ENCODE measurements at regions not wholly inside any gene's neighbourhood (a gene's known extent, or its start where the extent isn't known, plus 50 kb on each side); places are given as distances from the start of the nearest gene placed in this dataset.
A peak's percentile ranks its signal among the peaks of the same experiment; 100 is the strongest.
"Not testable (repeated sequence)": the region's sequence is repeated elsewhere in the genome, so short reads cannot be mapped to it uniquely, and the experiment has no call there.

DNA sequence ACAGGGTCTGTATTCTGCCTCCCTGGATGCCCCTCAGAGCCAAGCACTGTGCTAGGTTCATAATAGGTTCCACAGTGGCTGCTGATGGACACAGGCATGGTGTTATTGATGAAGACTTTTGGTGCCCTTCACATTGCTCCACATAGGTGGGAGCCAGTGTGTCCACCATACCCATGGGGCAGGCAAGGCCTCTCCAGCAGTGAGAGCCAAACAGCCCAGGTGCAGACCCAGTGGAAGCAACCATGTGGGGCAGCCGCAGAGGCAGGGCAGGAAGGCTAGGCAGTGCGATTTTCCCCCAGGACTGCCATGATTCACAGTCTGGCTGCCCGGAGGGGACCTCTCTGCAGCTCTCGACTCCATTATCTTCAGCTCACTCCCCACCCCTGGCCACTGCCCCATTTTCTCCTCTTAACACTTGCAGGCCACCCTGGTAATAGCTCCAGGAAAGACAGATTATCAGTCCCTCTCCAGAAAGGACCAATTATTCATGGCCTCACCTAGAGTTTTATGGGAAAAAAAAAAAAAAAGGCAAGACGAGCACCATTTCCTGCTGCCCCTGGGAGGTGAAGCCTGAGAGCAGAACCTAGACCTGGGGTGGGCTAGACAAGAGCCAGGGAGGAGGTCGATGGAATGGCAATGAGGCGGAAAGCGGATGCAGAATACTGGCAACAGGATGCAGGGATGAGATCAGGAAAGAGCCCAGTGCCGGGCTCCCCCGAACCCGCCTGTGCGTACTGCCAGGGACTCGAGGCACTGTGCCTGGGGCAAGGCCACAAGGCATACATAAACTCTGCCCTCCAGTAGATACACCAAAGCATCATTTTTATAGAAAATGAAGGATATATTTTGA lies 343.0 kb upstream of the NCAM1 start:
- DNase-seq, result no peak

DNA sequence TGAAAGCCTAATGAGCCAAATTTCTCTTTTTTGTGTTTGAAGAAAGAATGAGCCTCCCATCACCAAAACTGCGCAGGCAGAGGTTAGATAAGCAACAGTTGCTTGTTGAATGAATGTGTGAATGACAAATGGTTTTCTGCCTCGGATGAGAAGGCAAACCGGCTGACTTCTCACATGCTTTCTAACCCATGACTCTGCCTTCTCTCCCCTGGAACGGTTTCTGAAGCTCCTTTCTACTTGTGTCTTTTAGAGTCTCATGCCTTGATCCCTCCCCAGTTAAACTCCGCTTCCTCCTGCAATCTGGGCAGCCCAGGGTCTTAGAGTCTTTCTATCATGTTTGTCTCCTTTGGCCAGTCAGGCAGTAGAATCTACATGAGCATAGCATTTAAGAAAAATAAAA lies 342.1 kb upstream of the NCAM1 start:
- no peak for DNase-seq

DNA sequence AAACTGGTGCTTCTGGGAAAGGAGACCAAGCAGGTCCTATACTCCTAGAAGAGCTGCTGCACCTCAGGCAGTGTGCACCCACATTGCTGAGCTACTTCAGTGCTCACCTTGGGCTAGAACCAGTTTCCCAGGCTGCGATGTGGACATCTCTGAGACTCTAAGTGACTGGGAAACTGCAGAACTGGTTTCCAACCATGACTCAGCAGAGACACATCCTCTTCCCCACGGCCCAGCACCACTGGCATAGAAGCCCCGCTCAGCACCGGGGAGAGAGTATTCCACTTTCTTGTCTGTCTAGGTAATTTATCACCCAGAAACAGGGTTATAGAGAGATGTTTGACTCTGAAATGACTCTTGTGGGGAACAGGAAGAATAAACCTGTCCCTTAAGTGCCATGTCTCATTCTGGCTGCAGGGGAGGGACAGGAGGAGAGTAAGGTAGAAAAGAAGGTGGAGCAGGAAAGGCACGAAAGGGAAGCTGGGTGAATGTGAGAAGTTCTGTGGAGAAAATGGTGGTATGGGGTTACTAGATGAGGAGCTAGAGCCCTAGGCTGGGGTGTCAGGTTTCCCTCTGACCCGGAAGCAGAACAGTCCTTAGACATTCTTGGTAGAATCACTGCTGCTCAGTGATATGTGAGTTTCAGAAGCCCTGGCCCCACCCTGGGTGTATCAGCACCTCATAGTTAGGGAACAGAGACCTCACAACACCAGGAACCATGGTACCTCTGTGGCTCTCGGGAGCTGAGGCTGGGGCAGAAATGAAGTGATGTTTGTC lies 340.4 kb upstream of the NCAM1 start:
- DNase-seq, result no peak

DNA sequence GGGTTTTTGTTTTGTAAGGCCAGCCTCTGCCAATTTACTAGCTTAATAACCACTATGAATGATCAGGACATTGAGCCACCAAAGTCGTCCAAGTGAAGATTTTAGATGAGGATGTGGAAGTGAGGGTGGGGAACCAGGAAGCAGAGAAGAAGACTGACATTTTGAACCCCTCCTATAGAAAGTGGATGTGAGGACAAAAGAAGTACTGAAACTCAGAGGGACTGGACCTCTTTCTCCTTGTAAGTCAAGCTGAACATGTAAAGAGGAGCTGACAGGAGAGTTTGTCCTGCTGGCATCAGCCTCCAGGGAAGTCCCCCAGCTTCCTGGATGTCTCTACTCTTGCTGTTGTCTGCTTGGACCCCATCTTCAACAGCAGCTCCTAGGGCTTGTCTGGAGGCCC lies 338.2 kb upstream of the NCAM1 start:
- DNase-seq, result no peak

DNA sequence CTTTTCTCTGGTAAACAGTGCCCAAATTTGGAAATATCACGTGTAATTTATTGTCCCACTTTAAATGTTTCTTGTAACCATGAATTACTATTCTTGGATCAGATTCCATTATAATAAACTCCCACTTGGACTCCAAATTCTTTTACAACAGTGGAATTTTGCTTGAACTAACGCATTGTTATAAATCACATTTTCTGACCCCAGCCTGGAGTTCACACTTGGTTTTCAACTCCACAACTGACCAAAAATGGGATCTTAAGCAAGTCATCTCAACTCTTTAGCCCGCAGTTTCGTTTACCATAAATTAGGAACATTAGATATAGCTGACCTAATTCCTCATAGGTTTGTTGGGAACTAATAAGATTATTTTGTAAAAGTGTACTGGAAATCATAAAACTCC lies 336.8 kb upstream of the NCAM1 start:
- no peak for DNase-seq

DNA sequence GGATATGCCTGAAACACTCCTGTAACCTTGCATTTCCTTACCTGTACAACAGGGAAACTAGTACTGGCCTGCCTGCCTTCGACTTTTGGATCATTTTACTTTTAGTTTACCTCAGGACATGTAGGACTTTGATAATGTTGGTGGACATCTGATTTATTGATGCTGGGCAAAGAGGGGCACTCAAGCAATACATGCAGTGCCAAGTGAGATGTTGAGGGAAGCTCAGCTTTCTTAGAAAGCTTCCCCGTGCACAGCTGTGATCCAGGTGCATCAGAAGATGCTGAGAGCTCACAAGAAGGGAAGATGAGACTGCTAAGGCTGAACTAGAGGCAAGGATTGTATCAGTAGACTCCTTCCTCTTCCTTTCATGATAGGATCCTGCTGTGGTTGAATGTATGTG lies 336.2 kb upstream of the NCAM1 start:
- DNase-seq, result not testable (repeated sequence)

DNA sequence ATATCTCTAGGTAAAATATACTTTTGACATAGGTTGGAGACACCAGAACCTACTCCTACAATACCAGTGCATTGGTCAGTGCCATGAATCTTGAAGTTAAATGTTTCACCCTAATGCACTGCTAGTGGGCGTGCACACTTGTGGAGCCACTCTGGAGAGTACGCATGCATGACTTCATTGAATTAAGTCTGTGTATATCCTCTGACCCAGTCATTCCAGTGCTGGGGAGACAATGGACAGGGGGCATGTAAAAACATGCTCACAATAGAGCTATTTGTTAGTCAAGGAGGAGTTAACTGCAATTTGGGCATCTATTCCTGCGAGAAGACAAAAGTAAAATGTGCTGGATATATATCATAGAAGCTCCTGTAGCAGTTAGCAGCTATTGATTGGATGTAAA lies 335.4 kb upstream of the NCAM1 start:
- no peak for DNase-seq

DNA sequence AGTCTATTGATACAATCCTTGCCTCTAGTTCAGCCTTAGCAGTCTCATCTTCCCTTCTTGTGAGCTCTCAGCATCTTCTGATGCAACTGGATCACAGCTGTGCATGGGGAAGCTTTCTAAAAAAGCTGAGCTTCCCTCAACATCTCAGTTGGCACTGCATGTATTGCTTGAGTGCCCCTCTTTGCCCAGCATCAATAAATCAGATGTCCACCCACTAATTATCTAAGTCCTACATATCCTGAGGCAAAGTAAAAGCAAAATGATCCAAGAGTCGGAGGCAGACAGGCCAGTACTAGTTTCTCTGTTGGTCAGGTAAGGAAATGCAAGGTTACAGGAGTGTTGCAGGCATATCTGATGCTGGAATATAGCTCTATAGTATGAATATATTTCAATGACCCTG lies 334.5 kb upstream of the NCAM1 start:
- DNase-seq, result no peak

DNA sequence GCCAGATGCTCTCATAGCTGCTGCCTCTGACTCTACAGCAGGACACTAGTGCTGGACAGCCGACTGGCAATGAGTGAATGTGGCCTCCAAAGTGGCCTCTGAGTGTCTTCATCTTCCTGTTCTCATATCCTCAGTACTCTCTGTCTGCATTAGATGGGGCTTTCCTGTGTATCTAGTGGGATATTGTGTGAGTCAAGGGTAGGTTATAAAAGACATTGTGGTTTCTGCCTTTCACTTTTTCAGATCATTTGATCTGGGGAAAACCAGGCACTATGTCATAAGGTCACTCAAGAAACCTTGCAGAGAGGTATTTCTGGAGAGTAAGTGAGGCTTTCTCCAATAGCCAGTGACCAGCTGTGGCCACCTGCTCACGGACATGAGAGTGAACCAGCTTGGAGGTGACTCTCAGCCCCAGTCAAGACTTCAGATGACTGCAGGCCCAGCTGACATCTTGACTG lies 333.6 kb upstream of the NCAM1 start:
- no peak for DNase-seq

DNA sequence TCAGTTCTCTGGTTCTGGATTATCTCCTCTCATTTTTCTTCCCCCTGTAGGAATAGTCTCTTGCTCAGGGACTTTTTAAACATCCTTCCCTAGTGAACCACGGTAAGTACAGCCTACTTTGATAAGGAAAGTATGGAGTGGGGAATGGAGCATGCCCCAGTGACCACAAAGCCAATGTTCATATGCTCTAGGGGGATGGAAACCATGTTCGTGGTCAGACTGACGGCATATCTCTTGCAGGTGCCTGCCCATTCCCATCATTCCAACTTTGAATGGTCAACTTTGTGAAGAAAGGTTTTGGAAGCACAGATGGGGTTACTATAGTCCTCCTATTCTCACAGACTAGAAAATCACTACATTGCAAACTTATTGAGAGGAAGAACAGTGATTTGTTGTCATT lies 332.5 kb upstream of the NCAM1 start:
- no peak for DNase-seq

DNA sequence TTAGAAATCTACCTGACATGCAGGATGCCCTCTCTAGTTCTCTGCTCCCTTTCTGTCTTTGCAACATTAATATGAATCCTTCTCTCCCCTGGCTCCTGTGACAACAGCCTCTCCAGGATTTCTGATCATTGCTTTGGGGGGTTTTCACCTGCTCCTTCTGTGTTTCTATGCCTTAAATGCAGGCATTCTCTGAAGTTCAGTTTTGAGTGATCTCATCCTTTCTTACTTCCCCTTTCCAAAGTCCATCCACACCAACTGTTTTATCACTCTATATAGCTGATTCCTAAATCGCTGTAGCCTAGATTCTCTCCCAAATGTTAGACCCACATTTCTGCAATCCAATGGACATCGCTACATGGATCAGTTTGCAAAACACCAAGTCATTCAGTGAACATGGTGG lies 330.7 kb upstream of the NCAM1 start:
- DNase-seq, result no peak

DNA sequence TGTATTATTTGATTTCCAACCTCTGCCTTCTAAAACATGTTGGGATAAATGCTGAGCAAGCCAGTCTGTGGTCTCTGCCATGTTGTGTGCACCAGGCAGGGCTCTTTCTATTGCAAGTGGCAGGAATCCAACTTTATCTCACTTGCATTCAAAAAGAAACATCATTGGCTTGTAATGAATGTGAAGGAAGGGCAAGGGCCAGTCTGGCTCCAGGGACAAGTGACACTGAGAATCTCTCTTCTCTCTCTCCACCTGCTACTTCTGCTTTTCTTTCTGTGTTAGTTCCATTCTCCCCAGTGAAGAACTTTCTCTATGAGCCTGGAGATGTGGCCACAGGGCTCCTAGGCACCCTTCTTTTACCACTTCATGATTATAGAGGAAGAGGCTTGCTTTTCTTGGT lies 329.9 kb upstream of the NCAM1 start:
- no peak for DNase-seq

DNA sequence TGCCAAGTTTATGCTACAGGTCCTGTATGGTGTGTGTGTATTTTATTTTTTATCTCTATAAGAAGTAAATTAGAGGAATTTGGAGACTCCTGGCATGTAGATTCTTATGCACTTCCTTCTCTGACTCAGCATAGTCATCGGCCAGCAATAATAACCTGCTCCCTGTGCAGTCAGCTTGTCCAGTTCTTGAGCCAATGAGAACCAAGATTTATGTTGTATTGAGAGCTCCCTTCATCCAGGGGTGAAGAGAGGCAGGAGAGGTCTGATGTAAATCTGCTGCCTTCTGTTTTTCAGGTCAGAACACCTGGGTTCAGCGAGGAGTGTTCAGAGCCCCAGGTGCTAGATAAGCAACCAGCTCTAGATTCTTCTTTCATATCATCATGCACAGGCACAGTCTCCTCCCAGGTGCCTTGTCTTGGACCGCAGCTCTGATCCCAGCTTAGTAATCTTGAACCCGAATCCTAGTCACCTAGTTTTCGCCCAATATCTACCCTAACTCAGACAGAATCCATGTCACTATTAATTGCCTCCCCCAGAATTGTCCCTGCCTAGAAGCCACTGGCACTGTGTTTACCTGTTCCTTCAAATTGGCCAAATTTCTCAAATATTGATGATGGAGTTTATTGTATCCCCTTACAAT lies 328.2 kb upstream of the NCAM1 start:
- no peak for DNase-seq

DNA sequence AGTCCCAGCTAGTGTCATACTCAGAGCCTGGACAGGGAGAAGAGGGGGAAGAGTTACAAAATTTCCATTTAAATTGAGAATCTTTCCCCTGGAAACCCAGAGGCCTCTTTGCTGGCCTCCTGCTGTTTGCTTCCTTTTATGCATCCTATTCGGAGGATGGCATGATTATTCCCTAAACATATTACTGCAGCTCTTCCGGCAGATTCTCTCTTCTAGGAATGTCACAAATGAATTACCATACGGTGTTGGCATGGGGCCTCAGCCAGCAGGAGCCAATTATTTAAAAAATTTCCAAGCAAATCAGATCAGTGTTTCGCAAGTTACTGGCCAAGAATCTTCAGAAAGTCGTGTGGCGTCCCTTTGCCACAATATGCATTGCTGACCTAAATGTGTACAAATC lies 326.7 kb upstream of the NCAM1 start:
- DNase-seq, result no peak

DNA sequence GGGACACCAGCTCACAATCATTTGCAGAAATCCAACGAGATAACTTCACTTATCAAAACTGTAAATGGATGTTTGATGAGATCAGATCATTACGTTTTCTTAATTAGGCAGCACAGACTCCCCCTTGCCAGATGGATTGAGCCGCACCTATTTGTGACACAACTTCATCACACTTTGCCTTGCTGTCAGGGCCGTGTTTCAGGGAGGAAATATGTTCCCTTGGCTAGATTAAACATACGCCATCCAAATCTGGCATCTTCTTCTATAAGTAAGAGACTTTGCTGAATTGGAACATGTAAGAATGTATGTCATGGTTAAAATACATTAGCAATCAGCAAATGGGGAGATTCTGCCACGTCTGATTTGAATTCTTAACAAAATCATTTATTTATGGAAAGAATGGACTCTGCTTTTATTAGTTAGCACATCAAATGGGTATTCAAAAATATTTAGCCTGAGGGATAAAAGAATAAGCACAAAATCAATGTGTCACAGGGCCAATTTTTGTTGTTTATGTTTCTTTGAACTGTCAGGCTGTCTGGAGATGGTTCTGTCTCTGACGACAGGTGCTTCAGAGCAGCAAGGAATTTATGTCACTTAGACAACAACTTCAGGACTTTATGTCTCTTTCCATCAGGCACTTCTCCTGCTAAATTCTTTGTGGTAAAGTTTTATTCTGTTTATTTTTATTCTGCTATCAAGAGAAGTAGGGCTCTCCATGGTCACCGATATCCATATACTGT lies 326.1 kb upstream of the NCAM1 start:
- DNase-seq, result no peak

DNA sequence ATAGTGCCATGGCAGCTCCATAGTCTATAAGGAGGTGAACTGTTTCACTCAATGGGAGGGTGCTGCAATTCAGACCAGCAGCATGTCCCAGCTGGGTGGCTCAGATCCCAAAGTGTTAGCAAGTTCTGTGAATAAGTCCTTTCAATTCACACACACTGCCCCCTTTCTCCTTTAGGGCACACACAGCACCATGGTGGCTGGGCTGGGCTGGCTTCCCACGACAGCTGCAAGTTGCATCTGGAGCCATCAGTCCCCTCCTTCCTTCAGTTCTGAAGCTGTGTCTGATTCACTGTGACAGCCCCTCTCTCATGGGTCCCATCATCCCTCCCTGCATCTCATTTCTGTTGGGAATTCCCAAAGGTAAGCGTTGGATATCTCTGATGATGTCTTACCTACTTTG lies 324.1 kb upstream of the NCAM1 start:
- peak; percentile 83 for DNase-seq

DNA sequence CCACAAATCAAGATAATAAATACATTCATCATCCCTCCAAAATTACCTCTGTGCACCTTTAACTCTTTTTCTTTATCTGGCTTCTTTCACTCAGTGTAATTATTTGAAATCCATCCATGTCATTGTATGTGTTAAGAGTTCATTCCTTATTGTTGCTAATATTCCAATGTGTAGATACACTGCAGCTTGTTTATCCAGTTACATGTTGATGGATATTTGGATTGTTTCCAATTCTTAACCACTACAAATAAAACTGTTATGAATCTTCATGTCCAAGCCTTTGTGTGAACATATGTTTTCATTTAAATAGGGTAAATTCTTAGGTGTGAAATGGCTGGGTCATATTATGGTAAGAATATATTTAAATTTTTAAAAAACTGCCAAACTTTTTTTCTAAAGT lies 323.3 kb upstream of the NCAM1 start:
- no peak for DNase-seq

DNA sequence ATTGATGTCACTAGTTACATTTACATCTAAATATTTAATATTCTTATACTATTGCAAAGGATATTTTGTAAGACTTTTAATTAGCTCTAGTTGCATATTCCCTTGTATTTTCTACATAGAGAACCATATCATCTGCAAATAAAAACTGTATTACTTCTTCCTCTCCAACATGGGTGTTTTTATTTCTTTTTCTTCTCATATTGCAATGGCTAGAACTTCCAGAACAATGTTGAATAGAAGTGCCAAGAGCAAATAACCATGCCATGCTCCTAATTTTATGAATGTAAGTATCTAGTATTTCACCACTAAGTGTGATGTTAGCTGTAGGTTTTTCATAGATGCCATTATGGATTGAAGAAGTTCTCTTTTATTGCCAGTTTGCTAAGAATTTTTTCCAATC lies 321.8 kb upstream of the NCAM1 start:
- no peak for DNase-seq

DNA sequence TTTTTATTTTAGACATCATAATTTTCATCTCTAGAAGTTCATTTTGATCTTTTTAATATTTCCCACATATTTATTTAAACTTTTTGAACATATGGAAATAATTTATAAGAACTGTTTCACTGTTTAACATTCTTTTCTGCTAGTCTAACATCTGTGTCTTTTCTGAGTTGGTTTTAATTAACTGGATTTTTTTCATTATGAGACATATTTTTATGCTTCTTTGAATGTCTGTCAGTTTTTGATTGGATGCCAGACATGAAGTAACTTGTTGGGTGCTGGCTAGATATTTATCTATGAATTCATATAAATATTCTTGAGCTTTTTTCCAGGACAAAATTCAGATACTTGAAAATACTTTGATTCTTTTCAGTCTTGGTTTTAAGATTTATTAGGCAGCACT lies 317.8 kb upstream of the NCAM1 start:
- no peak for DNase-seq

DNA sequence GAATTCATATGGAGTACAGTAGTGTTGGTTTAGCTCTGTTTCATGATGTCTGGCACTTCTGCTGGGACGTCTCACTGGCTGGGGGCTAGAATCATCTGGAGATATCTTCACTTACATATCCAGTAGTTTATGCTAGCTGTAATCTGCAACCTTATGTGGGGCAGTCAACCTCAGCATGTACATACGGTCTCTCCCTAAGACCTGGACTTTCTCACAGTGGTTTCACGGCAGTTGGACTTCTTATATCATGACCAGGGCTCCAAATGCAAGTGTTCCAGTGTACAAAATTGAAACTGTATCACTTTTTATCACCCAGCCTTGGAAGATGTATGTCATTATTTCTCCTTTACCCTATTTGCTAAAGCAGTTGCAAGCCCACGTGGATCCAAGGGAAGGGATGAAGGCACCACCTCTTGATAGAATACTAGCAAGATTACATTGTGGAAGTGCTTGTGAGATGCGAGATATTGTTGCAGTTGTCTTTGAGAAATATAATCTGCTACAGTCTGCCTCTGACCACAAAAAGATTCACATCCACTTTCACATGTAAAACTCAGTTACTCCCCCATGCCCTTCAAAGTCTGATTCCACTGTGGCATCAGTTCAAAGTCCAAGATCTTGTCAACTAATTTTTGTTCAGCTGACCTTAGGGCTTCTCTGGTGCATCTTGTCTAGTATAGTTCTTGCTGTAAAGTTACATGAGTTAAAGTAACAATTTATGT lies 316.6 kb upstream of the NCAM1 start:
- DNase-seq, result no peak

DNA sequence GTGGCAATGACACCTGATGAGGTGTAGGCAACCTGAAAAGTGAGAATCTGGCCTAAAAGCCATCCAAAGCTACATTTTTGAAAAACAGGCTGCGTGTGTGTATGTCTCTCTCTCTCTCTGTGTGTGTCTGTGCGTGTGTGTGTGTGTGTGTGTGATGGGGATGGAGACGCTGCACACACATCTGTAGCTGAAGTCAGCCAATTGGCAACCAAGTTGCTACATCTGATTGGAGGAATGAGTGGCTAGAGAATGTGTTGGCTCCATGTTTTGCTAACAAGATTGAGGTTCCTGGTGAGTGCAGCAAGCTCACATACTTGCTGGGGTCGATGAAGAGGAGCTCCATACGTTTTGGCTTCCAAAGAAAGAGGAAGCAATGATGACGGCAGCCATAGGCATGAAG lies 311.4 kb upstream of the NCAM1 start:
- DNase-seq, result no peak

DNA sequence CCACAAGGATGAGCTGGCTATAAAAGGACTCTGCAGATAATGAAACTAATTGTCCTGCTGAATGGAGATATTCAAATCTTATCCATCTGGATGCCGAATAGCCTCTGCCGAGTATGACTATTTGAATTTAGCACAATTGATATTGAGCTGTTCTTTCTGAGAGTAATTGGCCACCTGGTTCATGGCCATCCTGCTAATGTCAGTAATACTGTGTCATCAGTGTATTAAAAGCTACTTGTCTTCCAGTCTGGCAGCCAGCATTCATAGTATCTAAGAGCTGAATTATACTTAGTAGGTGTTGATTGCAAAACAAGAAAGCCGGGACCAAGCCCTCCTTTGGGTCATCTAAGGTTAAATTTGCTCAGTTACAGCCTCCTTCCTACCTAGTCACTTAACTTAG lies 310.7 kb upstream of the NCAM1 start:
- DNase-seq, result no peak

Data from occipital lobe (tissue), 1 donor.